ENCODE measurements at regions not wholly inside any gene's neighbourhood (a gene's known extent, or its start where the extent isn't known, plus 50 kb on each side); places are given as distances from the start of the nearest gene placed in this dataset.

- no peak overlapping the region for H3K4me2 ChIP-seq (replicated peaks; ENCODE audit: low read depth, low read length, poor library complexity, severe bottlenecking)
- H3K4me3 ChIP-seq (ENCODE audit: control extremely low read depth in 1 of 5, extremely low read depth in 1 of 5, insufficient read depth in 1 of 5, low read depth in 2 of 5, low read length in 4 of 5) = no peak overlapping the region
- no peak overlapping the region for H2AFZ ChIP-seq (ENCODE audit: insufficient read depth, low read depth, low read length, poor library complexity, severe bottlenecking)
- H3K4me3 Mint-ChIP-seq = no peak overlapping the region
- peaks cover 8% of the 10 kb centered on the region for H3K27me3 Mint-ChIP-seq
- H3K9ac ChIP-seq (ENCODE audit: low read length) = no peak overlapping the region
- POLR2A ChIA-PET = no interaction called here
- no peaks in the 10 kb centered on the region for H3K79me2 ChIP-seq (ENCODE audit: control insufficient read depth, insufficient read depth, low read length)
- TF ChIP-seq EZH2 (IDR thresholded peaks at IDR 0.05; ENCODE audit: borderline replicate concordance, insufficient read depth, low read depth, low read length, poor library complexity, severe bottlenecking) (no peak), CTCF (IDR thresholded peaks at IDR 0.05) (no peak)
- H3K27me3 ChIP-seq (replicated peaks in 1 of 4; ENCODE audit: control extremely low read depth in 1 of 4, control insufficient read depth in 3 of 4, insufficient read depth in 4 of 4, low read length in 3 of 4) = no peaks in the 10 kb centered on the region
- no peaks in the 10 kb centered on the region for H3K4me1 ChIP-seq (ENCODE audit: control insufficient read depth in 2 of 2, insufficient read depth in 2 of 2, low read length in 2 of 2)
- H3K9me3 ChIP-seq (ENCODE audit: control extremely low read depth in 1 of 3, control insufficient read depth in 2 of 3, insufficient read depth in 1 of 3, low read length in 2 of 3) = no peaks in the 10 kb centered on the region
- ATAC-seq (ENCODE audit: low read depth) (no peak), DNase-seq (no peak)
- WGBS (ENCODE audit: insufficient coverage) = no CpG with 5 or more reads among the region's 4 CpGs
- no peaks in the 10 kb centered on the region for H3K36me3 ChIP-seq (replicated peaks in 1 of 2; ENCODE audit: control extremely low read depth in 1 of 2, control insufficient read depth in 1 of 2, extremely low read depth in 1 of 2, insufficient read depth in 2 of 2, low read length in 1 of 2)
- H3K9me3 Mint-ChIP-seq (ENCODE audit: insufficient read depth) = no peaks in the 10 kb centered on the region
- H3K27ac Mint-ChIP-seq = no peak overlapping the region
- CTCF ChIA-PET = interaction anchor here (0.7 kb wide), 1 partner anchor 82 kb away, joined by 4 read pairs; no protein-coding TSS in a partner anchor
- H3K4me1 Mint-ChIP-seq = no peaks in the 10 kb centered on the region
- H3K27ac ChIP-seq (ENCODE audit: low read length in 2 of 2) = no peak overlapping the region
- intact Hi-C loops (cut with micrococcal nuclease) = no loop called here
- no peaks in the 10 kb centered on the region for H4K20me1 ChIP-seq (ENCODE audit: control insufficient read depth, insufficient read depth, low read length, poor library complexity, severe bottlenecking)
Observed at GRCh38 chr12:21991526-21991925, 50.3 kb upstream of the ABCC9 start.

All from B cell (primary cell).